ENCODE measurements at regions not wholly inside any gene's neighbourhood (a gene's known extent, or its start where the extent isn't known, plus 50 kb on each side); places are given as distances from the start of the nearest gene placed in this dataset.

- no peaks in the 10 kb centered on the region for H3K36me3 ChIP-seq (ENCODE audit: control insufficient read depth, insufficient read depth, low read length)
- no peaks in the 10 kb centered on the region for H3K9me3 ChIP-seq (ENCODE audit: control insufficient read depth, insufficient read depth, low read depth, low read length)
- H3K4me1 ChIP-seq (ENCODE audit: control insufficient read depth, extremely low read depth, insufficient read depth, low read length): no peaks in the 10 kb centered on the region
- no peak overlapping the region for H2AFZ ChIP-seq (ENCODE audit: low read length)
- H3K4me3 ChIP-seq (replicated peaks in 1 of 4; ENCODE audit: control extremely low read depth in 1 of 4, insufficient read depth in 1 of 4, low read depth in 3 of 4, low read length in 4 of 4): no peak overlapping the region
- H3K27me3 ChIP-seq (ENCODE audit: control insufficient read depth, insufficient read depth, low read length): no peaks in the 10 kb centered on the region
- H3K4me2 ChIP-seq (ENCODE audit: extremely low read depth, insufficient read depth, low read length): no peak overlapping the region
- no peaks in the 10 kb centered on the region for H3K79me2 ChIP-seq (ENCODE audit: control insufficient read depth, insufficient read depth, low read length)
- DNase-seq (ENCODE audit: low read depth in 2 of 2): no peak
- no peaks in the 10 kb centered on the region for H4K20me1 ChIP-seq (ENCODE audit: control insufficient read depth, extremely low read depth, insufficient read depth, low read length)
- TF ChIP-seq CTCF (conservative IDR thresholded peaks at IDR 0.05 in 1 of 2, IDR thresholded peaks at IDR 0.05 in 1 of 2; ENCODE audit: low read depth in 1 of 2, low read length in 2 of 2) (no peak), EZH2 (IDR thresholded peaks at IDR 0.05; ENCODE audit: low read length, missing control alignments) (no peak)
- H3K9ac ChIP-seq (ENCODE audit: insufficient read depth, low read length): no peak overlapping the region
- H3K27ac ChIP-seq (ENCODE audit: insufficient read depth, low read length): no peak overlapping the region
Observed at GRCh38 chr16:47895146-47895545, 260.6 kb downstream of the ABCC12 start.

GRCh38 chr16:47892999-47893398 is 262.8 kb downstream of the ABCC12 start:
- no peaks in the 10 kb centered on the region for H4K20me1 ChIP-seq (ENCODE audit: control insufficient read depth, extremely low read depth, insufficient read depth, low read length)
- no peaks in the 10 kb centered on the region for H3K36me3 ChIP-seq (ENCODE audit: control insufficient read depth, insufficient read depth, low read length)
- no peak overlapping the region for H3K4me2 ChIP-seq (ENCODE audit: extremely low read depth, insufficient read depth, low read length)
- no peaks in the 10 kb centered on the region for H3K79me2 ChIP-seq (ENCODE audit: control insufficient read depth, insufficient read depth, low read length)
- no peak overlapping the region for H3K4me3 ChIP-seq (replicated peaks in 1 of 4; ENCODE audit: control extremely low read depth in 1 of 4, insufficient read depth in 1 of 4, low read depth in 3 of 4, low read length in 4 of 4)
- H3K27me3 ChIP-seq (ENCODE audit: control insufficient read depth, insufficient read depth, low read length): no peaks in the 10 kb centered on the region
- no peaks in the 10 kb centered on the region for H3K4me1 ChIP-seq (ENCODE audit: control insufficient read depth, extremely low read depth, insufficient read depth, low read length)
- DNase-seq (ENCODE audit: low read depth in 2 of 2): no peak
- TF ChIP-seq EZH2 (IDR thresholded peaks at IDR 0.05; ENCODE audit: low read length, missing control alignments) (no peak), CTCF (conservative IDR thresholded peaks at IDR 0.05 in 1 of 2, IDR thresholded peaks at IDR 0.05 in 1 of 2; ENCODE audit: low read depth in 1 of 2, low read length in 2 of 2) (no peak)
- no peak overlapping the region for H3K27ac ChIP-seq (ENCODE audit: insufficient read depth, low read length)
- no peak overlapping the region for H3K9ac ChIP-seq (ENCODE audit: insufficient read depth, low read length)
- H2AFZ ChIP-seq (ENCODE audit: low read length): no peak overlapping the region
- H3K9me3 ChIP-seq (ENCODE audit: control insufficient read depth, insufficient read depth, low read depth, low read length): no peaks in the 10 kb centered on the region

GRCh38 chr16:47888734-47889133 is 267.1 kb downstream of the ABCC12 start:
- no peak overlapping the region for H3K27ac ChIP-seq (ENCODE audit: insufficient read depth, low read length)
- H3K27me3 ChIP-seq (ENCODE audit: control insufficient read depth, insufficient read depth, low read length): no peaks in the 10 kb centered on the region
- H3K9ac ChIP-seq (ENCODE audit: insufficient read depth, low read length): no peak overlapping the region
- no peak overlapping the region for H2AFZ ChIP-seq (ENCODE audit: low read length)
- DNase-seq (ENCODE audit: low read depth in 2 of 2): no peak
- H3K36me3 ChIP-seq (ENCODE audit: control insufficient read depth, insufficient read depth, low read length): no peaks in the 10 kb centered on the region
- H3K79me2 ChIP-seq (ENCODE audit: control insufficient read depth, insufficient read depth, low read length): no peaks in the 10 kb centered on the region
- H4K20me1 ChIP-seq (ENCODE audit: control insufficient read depth, extremely low read depth, insufficient read depth, low read length): no peaks in the 10 kb centered on the region
- no peaks in the 10 kb centered on the region for H3K4me1 ChIP-seq (ENCODE audit: control insufficient read depth, extremely low read depth, insufficient read depth, low read length)
- no peak overlapping the region for H3K4me3 ChIP-seq (replicated peaks in 1 of 4; ENCODE audit: control extremely low read depth in 1 of 4, insufficient read depth in 1 of 4, low read depth in 3 of 4, low read length in 4 of 4)
- no peak for TF ChIP-seq CTCF (conservative IDR thresholded peaks at IDR 0.05 in 1 of 2, IDR thresholded peaks at IDR 0.05 in 1 of 2; ENCODE audit: low read depth in 1 of 2, low read length in 2 of 2)
- TF ChIP-seq EZH2 (IDR thresholded peaks at IDR 0.05; ENCODE audit: low read length, missing control alignments): no peak
- no peaks in the 10 kb centered on the region for H3K9me3 ChIP-seq (ENCODE audit: control insufficient read depth, insufficient read depth, low read depth, low read length)
- H3K4me2 ChIP-seq (ENCODE audit: extremely low read depth, insufficient read depth, low read length): no peak overlapping the region

Data from fibroblast of lung (primary cell).